ENCODE measurements at regions not wholly inside any gene's neighbourhood (a gene's known extent, or its start where the extent isn't known, plus 50 kb on each side); places are given as distances from the start of the nearest gene placed in this dataset.

GRCh38 chr18:10042492-10042891 is 128.7 kb downstream of the VAPA start (continued):
- no peak for TF ChIP-seq REST (IDR thresholded peaks at IDR 0.05; ENCODE audit: low read depth)
- no peak for TF ChIP-seq POLR2AphosphoS5 (IDR thresholded peaks at IDR 0.05; ENCODE audit: low read depth, low read length)
- no peak for TF ChIP-seq FOSL1 (IDR thresholded peaks at IDR 0.05; ENCODE audit: low read depth)
- TF ChIP-seq, protein P1, sequence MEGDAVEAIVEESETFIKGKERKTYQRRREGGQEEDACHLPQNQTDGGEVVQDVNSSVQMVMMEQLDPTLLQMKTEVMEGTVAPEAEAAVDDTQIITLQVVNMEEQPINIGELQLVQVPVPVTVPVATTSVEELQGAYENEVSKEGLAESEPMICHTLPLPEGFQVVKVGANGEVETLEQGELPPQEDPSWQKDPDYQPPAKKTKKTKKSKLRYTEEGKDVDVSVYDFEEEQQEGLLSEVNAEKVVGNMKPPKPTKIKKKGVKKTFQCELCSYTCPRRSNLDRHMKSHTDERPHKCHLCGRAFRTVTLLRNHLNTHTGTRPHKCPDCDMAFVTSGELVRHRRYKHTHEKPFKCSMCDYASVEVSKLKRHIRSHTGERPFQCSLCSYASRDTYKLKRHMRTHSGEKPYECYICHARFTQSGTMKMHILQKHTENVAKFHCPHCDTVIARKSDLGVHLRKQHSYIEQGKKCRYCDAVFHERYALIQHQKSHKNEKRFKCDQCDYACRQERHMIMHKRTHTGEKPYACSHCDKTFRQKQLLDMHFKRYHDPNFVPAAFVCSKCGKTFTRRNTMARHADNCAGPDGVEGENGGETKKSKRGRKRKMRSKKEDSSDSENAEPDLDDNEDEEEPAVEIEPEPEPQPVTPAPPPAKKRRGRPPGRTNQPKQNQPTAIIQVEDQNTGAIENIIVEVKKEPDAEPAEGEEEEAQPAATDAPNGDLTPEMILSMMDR (IDR thresholded peaks at IDR 0.05 in 2 of 3, conservative IDR thresholded peaks at IDR 0.05 in 1 of 3; ENCODE audit: borderline replicate concordance in 1 of 3, insufficient read depth in 1 of 3, low read depth in 2 of 3, low read length in 2 of 3), result no peak
- no peak for TF ChIP-seq EZH2 (IDR thresholded peaks at IDR 0.05)
- no peak for TF ChIP-seq ZFX (IDR thresholded peaks at IDR 0.05)
- TF ChIP-seq, protein P2, sequence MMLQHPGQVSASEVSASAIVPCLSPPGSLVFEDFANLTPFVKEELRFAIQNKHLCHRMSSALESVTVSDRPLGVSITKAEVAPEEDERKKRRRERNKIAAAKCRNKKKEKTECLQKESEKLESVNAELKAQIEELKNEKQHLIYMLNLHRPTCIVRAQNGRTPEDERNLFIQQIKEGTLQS (IDR thresholded peaks at IDR 0.05), result no peak
- no peak for TF ChIP-seq EZH2phosphoT487 (IDR thresholded peaks at IDR 0.05; ENCODE audit: borderline replicate concordance)

DNA sequence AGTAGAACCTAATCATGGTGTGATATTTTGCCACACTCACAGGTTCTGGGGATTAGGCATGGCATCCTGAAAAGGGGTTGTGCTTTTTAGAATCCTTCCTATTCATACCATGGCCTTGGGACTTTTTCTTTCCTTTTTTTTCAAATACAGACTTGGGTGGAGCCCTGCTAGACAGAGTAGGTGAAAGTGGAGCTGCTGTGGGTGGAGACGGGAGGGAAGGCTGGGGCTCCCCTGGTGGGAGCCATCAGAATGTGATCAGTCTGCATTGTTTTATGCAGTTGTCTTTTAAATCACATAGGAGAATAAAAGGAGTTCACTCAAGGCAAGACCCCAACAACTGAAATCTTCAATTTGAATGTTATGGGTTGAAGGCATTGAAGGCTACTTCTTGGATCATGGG is 130.2 kb downstream of the VAPA start:
- no peak overlapping the region for H2AFZ ChIP-seq (ENCODE audit: low read depth, low read length, poor library complexity, severe bottlenecking)

More for the DNA sequence above, 130.2 kb downstream of the VAPA start:
- no TSS peak for BruUV-seq (replicated peaks)
- DNase-seq (ENCODE audit: low read depth, low spot score) (no peak), ATAC-seq (no peak)
- CTCF ChIA-PET, result no interaction called here
- Histone ChIP-seq H3K4me2 (ENCODE audit: low read length) (no peak overlapping the region), H3K9me2 (ENCODE audit: insufficient read depth) (no peaks in the 10 kb centered on the region), H3K4me1 (ENCODE audit: control insufficient read depth in 1 of 2, insufficient read depth in 2 of 2, low read length in 2 of 2) (no peaks in the 10 kb centered on the region), H3K79me2 (ENCODE audit: insufficient read depth, low read length) (no peaks in the 10 kb centered on the region), H3K27me3 (ENCODE audit: insufficient read depth, low read length) (peaks cover 21% of the 10 kb centered on the region; the same call in 1 of the 2 replicates), H3K4me3 (replicated peaks in 1 of 2; ENCODE audit: low read depth in 1 of 2, low read length in 2 of 2) (no peak overlapping the region), H3K27ac (ENCODE audit: low read depth, low read length) (no peak overlapping the region), H3K9ac (ENCODE audit: low read length) (no peak overlapping the region), H3K9me3 (ENCODE audit: control insufficient read depth in 1 of 2, insufficient read depth in 1 of 2, low read depth in 1 of 2, low read length in 2 of 2) (no peaks in the 10 kb centered on the region), H3K36me3 (ENCODE audit: control insufficient read depth in 1 of 2, insufficient read depth in 2 of 2, low read length in 2 of 2) (no peaks in the 10 kb centered on the region), H4K20me1 (ENCODE audit: insufficient read depth) (no peaks in the 10 kb centered on the region)
- RAD21 ChIA-PET (ENCODE audit: low non-redundant PET in 1 of 2, low total read pairs in 2 of 2, uncharacterized antibody in 2 of 2, unreplicated experiment in 2 of 2), result no interaction called here
- TF ChIP-seq, protein P3, sequence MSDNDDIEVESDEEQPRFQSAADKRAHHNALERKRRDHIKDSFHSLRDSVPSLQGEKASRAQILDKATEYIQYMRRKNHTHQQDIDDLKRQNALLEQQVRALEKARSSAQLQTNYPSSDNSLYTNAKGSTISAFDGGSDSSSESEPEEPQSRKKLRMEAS (IDR thresholded peaks at IDR 0.05), result no peak
- no peak for TF ChIP-seq JUND (IDR thresholded peaks at IDR 0.05)
- no peak for TF ChIP-seq ZFX (IDR thresholded peaks at IDR 0.05)
- TF ChIP-seq SP1 (IDR thresholded peaks at IDR 0.05; ENCODE audit: low read depth), result no peak
- TF ChIP-seq YY1 (IDR thresholded peaks at IDR 0.05; ENCODE audit: extremely low read depth, insufficient replicate concordance, low read depth, low read length), result no peak
- intact Hi-C loops (cut with micrococcal nuclease), result loop anchor here (5.0 kb wide), 1 partner anchor 42 kb away; no protein-coding TSS in a partner anchor
- POLR2A ChIA-PET, result no interaction called here

Measured in HCT116 (cell line).